Keratinocyte (primary cell): ENCODE measurements at regions not wholly inside any gene's neighbourhood (a gene's known extent, or its start where the extent isn't known, plus 50 kb on each side); places are given as distances from the start of the nearest gene placed in this dataset.
"Not testable (repeated sequence)": the region's sequence is repeated elsewhere in the genome, so short reads cannot be mapped to it uniquely, and the experiment has no call there.

Source experiments
- DNase-seq: peaks from one replicate; pipeline ENCODE4 v3.0.0-alpha.2; 2011; ENCODE audit warnings: low read depth, missing footprints, low spot score
- FAIRE-seq: peaks from 2 replicates; lab custom pipeline; 2011; peaks lifted over from hg19 to GRCh38; lab: Jason Lieb, UNC
- H2AFZ ChIP-seq: 2 replicates; pipeline ENCODE4 v1.6.0; 2012; ENCODE audit warnings: low read length, control low read depth, inconsistent platforms; ENCODE audit not compliant: control insufficient read depth
- H3K27ac ChIP-seq: 2 replicates; pipeline ENCODE4 v1.5.1; 2011; ENCODE audit warnings: low read length; ENCODE audit not compliant: control insufficient read depth, insufficient read depth
- H3K27me3 ChIP-seq: 3 replicates; pipeline ENCODE4 v1.6.0; 2011; ENCODE audit warnings: low read length; ENCODE audit not compliant: control insufficient read depth, insufficient read depth; ENCODE audit errors: extremely low read depth
- H3K36me3 ChIP-seq, 2 experiments: 2 replicates in 1 of 2; 3 replicates in 1 of 2; pipeline ENCODE4 v1.5.1; 2011; ENCODE audit warnings: low read length in 2 of 2, mild to moderate bottlenecking in 1 of 2; ENCODE audit not compliant: control insufficient read depth in 2 of 2, insufficient read depth in 2 of 2; ENCODE audit errors: extremely low read depth in 1 of 2
- H3K4me1 ChIP-seq: 3 replicates; pipeline ENCODE4 v1.5.1; 2011; ENCODE audit warnings: low read length; ENCODE audit not compliant: control insufficient read depth, insufficient read depth; ENCODE audit errors: extremely low read depth
- H3K4me2 ChIP-seq: 3 replicates; pipeline ENCODE4 v1.6.0; 2011; ENCODE audit warnings: low read depth, low read length; ENCODE audit not compliant: control insufficient read depth, insufficient read depth; ENCODE audit errors: extremely low read depth
- H3K4me3 ChIP-seq, 3 experiments: fragments of 200-600 bp in 1 of 3; sonication (generic) in 1 of 3; 2 replicates in 2 of 3; 3 replicates in 1 of 3; pipeline ENCODE4 v1.5.1; 2011 to 2016; ENCODE audit warnings: low read length in 3 of 3, mild to moderate bottlenecking in 3 of 3, control low read depth in 2 of 3, inconsistent platforms in 1 of 3, low read depth in 1 of 3, mixed read lengths in 1 of 3, mixed run types in 1 of 3, moderate library complexity in 1 of 3; ENCODE audit not compliant: control insufficient read depth in 2 of 3, insufficient read depth in 2 of 3; ENCODE audit errors: extremely low read depth in 1 of 3
- H3K79me2 ChIP-seq: 2 replicates; pipeline ENCODE4 v1.6.0; 2012; ENCODE audit warnings: low read length; ENCODE audit not compliant: control insufficient read depth, insufficient read depth
- H3K9ac ChIP-seq: 3 replicates; pipeline ENCODE4 v1.6.0; 2011; ENCODE audit warnings: low read length; ENCODE audit not compliant: control insufficient read depth, insufficient read depth; ENCODE audit errors: extremely low read depth
- H3K9me1 ChIP-seq: 3 replicates; pipeline ENCODE4 v1.6.0; 2011; ENCODE audit warnings: low read length; ENCODE audit not compliant: control insufficient read depth, insufficient read depth; ENCODE audit errors: extremely low read depth
- H3K9me3 ChIP-seq: 2 replicates; pipeline ENCODE4 v1.5.1; 2012; ENCODE audit warnings: low read depth, low read length; ENCODE audit not compliant: control insufficient read depth
- H4K20me1 ChIP-seq: 3 replicates; pipeline ENCODE4 v1.6.0; 2011; ENCODE audit warnings: low read length; ENCODE audit not compliant: control insufficient read depth, insufficient read depth; ENCODE audit errors: extremely low read depth
- dilution Hi-C: fragments of 300-500 bp; cut with MboI; formaldehyde crosslinking; loops from one replicate; pipeline ENCODE4 v1.7.0; 2020; ENCODE audit warnings: low sequenced_read_pairs; ENCODE audit not compliant: extremely low pct_ligation_motif_present

DNA sequence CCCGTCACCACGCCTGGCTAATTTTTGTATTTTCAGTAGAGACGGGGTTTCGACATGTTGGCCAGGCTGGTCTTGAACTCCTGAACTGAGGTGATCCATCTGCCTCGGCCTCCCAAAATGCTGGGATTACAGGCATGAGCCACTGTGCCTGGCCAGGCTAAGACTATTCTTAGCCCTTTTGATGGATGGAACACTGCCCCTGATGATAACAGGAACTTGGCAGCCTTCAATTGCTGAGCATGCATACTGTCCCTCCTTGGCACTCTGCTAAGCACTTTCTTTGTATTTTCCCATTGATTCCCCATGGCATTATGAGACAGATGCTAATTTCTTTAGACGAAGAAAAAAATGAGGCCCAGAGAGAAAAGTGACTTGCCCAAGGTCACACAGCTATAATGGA, 457.6 kb downstream of the GOLGA6L6 start:
- H3K9me3 ChIP-seq, H4K20me1 ChIP-seq, H3K79me2 ChIP-seq, H3K4me2 ChIP-seq, H3K36me3 ChIP-seq, dilution Hi-C loops, H3K4me1 ChIP-seq, H3K4me3 ChIP-seq, FAIRE-seq, H2AFZ ChIP-seq, H3K9ac ChIP-seq, H3K9me1 ChIP-seq, DNase-seq, H3K27me3 ChIP-seq, H3K27ac ChIP-seq: not testable (repeated sequence)

DNA sequence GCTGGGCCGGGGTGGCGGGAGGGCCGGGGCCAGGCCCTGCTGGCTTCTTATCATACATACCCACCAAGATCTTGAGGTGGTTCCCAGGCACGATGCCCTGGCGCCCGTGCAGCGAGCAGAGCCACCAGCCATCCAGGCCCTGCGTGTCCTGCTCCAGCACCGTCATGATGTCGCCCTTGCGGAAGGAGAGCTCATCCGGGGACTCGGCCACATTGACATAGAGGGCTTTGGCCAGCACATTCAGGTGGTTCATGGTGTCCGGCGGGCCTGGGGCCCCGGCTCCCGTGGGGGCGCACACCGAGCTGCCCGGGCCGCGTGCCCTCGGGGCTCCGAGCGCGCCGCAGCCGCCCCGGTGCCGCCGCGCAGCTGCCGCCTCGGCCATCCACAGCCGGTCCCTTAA, 467.5 kb downstream of the GOLGA6L6 start:
- H3K36me3 ChIP-seq, H3K9ac ChIP-seq, H3K9me1 ChIP-seq, H4K20me1 ChIP-seq, H3K4me3 ChIP-seq, H3K9me3 ChIP-seq, DNase-seq, FAIRE-seq, H3K79me2 ChIP-seq, H3K4me2 ChIP-seq, dilution Hi-C loops, H2AFZ ChIP-seq, H3K4me1 ChIP-seq, H3K27me3 ChIP-seq, H3K27ac ChIP-seq: not testable (repeated sequence)

DNA sequence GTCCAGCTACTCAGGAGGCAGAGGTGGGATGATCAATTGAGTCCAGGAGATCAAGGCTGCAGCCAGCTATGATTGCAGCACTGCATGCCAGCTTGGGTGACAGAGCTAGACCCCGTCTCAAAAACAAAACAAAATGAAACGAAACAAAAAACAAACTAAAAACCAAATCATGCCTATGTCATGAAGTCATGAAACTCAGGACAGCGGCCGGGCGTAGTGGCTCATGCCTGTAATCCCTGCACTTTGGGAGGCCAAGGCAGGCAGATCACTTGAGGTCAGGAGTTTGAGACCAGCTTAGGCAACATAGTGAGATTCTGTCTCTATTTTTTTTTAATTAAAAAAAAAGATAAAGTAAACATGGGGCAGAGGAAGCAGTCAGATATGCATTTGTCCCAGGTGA, 472.6 kb downstream of the GOLGA6L6 start:
- H3K27ac ChIP-seq, H4K20me1 ChIP-seq, H3K4me2 ChIP-seq, H2AFZ ChIP-seq, H3K36me3 ChIP-seq, dilution Hi-C loops, H3K79me2 ChIP-seq, H3K27me3 ChIP-seq, H3K4me1 ChIP-seq, H3K9me1 ChIP-seq, H3K4me3 ChIP-seq, DNase-seq, H3K9ac ChIP-seq, FAIRE-seq, H3K9me3 ChIP-seq: not testable (repeated sequence)

DNA sequence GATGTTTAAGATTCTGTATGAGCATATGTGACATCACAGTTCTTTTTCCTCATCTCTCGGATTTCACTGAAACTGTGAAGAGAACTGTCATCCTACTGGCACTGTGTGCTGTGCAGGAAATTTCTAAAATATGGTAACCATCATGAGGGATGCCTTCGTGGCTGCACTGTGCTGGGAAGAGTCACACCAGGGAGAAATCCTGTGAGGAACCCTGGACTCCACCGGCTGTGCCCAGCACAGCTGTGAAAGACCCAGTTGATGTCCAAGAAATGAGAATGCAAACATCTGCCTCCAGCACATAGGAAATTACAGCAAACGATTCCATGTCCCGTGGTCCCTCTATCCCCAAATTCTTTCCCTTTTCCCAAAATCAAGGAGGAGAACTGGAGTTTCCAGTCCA, 475.4 kb downstream of the GOLGA6L6 start:
- H3K79me2 ChIP-seq, FAIRE-seq, H3K4me3 ChIP-seq, H3K36me3 ChIP-seq, H3K9me1 ChIP-seq, H3K9ac ChIP-seq, H3K4me2 ChIP-seq, H3K27ac ChIP-seq, H3K27me3 ChIP-seq, H3K9me3 ChIP-seq, DNase-seq, H2AFZ ChIP-seq, dilution Hi-C loops, H3K4me1 ChIP-seq, H4K20me1 ChIP-seq: not testable (repeated sequence)

DNA sequence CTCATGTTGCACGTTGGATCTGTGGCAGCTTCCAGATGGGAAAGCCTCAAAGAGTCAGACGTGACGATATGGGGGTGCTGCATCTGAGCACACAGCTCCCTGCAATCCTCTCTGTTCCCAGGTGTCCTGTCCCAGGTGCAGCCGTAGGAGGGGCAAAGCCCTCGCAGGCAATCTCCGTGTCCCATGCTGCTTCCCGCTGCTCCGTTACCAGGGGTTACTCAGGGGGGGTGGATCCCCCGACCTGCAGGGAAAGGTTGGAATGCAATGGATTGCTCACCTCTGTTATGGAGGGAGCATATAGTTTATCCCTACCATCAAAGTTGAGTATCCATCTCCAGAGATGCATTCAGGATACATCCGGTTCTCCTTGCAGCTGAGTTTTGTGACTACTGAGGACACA, 476.1 kb downstream of the GOLGA6L6 start:
- H3K9me1 ChIP-seq, H3K27ac ChIP-seq, H3K36me3 ChIP-seq, H3K4me2 ChIP-seq, H3K9ac ChIP-seq, FAIRE-seq, H2AFZ ChIP-seq, H3K4me1 ChIP-seq, H3K9me3 ChIP-seq, H3K4me3 ChIP-seq, H4K20me1 ChIP-seq, dilution Hi-C loops, H3K27me3 ChIP-seq, DNase-seq, H3K79me2 ChIP-seq: not testable (repeated sequence)
